Colonic mucosa (tissue), 4 donors: ENCODE measurements at regions not wholly inside any gene's neighbourhood (a gene's known extent, or its start where the extent isn't known, plus 50 kb on each side); places are given as distances from the start of the nearest gene placed in this dataset.

ENCODE experiments used
- DNase-seq: peaks from one replicate; pipeline ENCODE4 v3.0.0-alpha.2; 2020
- H3K27ac ChIP-seq: fragments of 200-600 bp; one replicate; pipeline ENCODE4 v1.8.0; 2021
- H3K27me3 ChIP-seq: fragments of 200-600 bp; one replicate; pipeline ENCODE4 v1.8.0; 2021
- H3K36me3 ChIP-seq: fragments of 200-600 bp; one replicate; pipeline ENCODE4 v1.8.0; 2021
- H3K4me1 ChIP-seq: fragments of 200-600 bp; one replicate; pipeline ENCODE4 v1.8.0; 2021; ENCODE audit warnings: mild to moderate bottlenecking
- H3K4me3 ChIP-seq: fragments of 200-600 bp; one replicate; pipeline ENCODE4 v1.8.0; 2021
- H3K9ac ChIP-seq, 2 donors: one replicate each; pipeline ENCODE4 v1.7.0; 2013; ENCODE audit warnings: control low read depth in 2 of 2, low read depth in 2 of 2, low read length in 2 of 2
- H3K9me3 ChIP-seq: fragments of 200-600 bp; one replicate; pipeline ENCODE4 v1.8.0; 2021
- intact Hi-C: fragments of 100-400 bp; cut with DNase I; formaldehyde crosslinking; loops from one replicate; pipeline ENCODE4 v1.14.1; 2022
- TF ChIP-seq, protein P1 (sequence below): fragments of 200-600 bp; IDR thresholded peaks from one replicate; pipeline ENCODE4 v1.8.0; 2022; ENCODE audit warnings: antibody characterized with exemption, mild to moderate bottlenecking
- donor health status: healthy.
- donor health status: DM: no; HTN: no; CAD: no.
- donor health status: DM: no; HTN: no; CAD: no.

DNA sequence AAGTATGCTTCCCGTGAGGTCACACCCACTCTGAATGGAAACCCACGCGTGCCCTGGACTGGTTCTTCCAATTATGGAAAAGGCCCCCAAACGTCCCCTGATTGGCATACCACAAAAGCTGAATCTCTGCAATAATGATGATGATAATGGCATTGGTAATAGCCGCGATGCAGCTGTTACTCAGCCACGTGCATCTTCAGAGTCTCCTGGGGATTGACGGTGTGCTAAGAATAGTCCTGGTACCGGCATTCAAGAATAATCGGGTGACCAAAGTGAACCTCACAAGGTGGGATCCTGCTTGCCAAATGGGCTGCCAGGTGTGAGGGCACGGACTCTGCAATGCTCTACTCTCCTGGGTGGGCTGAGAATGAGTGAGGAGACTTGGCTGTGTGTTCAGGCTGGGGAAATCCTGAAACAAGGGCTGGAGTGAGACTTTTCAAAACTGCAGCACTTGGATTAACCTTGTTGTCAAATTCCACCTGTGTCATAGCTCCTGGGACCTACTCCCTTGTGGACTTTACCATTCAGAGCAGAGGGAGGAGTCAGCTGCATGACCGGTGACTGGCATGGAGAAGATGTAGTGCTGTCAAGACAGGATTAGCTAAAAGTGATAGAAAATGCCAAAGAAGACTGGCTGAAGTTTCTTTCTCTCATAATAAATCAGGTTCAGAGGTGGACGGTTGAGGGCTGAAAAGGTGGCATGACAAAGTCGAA lies 615.4 kb downstream of the MID1IP1 start:
- intact Hi-C loops, result no loop called here
- H3K4me1 ChIP-seq, result no peaks in the 10 kb centered on the region
- H3K27me3 ChIP-seq, result no peaks in the 10 kb centered on the region
- no peak for DNase-seq
- TF ChIP-seq, protein P1, sequence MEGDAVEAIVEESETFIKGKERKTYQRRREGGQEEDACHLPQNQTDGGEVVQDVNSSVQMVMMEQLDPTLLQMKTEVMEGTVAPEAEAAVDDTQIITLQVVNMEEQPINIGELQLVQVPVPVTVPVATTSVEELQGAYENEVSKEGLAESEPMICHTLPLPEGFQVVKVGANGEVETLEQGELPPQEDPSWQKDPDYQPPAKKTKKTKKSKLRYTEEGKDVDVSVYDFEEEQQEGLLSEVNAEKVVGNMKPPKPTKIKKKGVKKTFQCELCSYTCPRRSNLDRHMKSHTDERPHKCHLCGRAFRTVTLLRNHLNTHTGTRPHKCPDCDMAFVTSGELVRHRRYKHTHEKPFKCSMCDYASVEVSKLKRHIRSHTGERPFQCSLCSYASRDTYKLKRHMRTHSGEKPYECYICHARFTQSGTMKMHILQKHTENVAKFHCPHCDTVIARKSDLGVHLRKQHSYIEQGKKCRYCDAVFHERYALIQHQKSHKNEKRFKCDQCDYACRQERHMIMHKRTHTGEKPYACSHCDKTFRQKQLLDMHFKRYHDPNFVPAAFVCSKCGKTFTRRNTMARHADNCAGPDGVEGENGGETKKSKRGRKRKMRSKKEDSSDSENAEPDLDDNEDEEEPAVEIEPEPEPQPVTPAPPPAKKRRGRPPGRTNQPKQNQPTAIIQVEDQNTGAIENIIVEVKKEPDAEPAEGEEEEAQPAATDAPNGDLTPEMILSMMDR, result no peak
- no peak overlapping the region for H3K27ac ChIP-seq
- no peaks in the 10 kb centered on the region for H3K36me3 ChIP-seq
- no peak overlapping the region for H3K9ac ChIP-seq
- no peaks in the 10 kb centered on the region for H3K9me3 ChIP-seq
- H3K4me3 ChIP-seq, result no peak overlapping the region

DNA sequence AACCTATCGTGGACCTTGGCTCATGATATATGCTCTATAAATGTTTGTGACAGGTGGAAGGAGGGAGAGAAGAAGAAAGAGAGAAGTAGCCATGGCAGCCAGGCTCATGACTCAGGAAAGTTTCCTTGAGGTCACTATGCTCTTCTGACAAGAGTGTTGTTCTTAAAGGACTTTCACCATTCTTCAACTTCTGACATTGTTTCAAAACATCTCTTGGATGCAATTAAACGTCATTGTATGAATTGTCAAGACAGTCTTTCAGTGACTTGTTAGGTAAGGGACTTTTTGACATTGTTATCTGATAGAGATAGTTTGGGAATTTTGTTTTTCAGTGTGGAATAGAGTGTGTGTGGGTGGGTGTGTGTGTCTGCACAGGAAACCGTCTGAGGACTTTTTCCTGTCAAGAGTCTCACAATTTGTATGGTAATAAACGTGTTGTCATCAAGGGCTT lies 617.0 kb downstream of the MID1IP1 start:
- no peak overlapping the region for H3K9ac ChIP-seq
- intact Hi-C loops, result no loop called here
- no peak for DNase-seq
- no peaks in the 10 kb centered on the region for H3K27me3 ChIP-seq
- TF ChIP-seq, protein P1, result no peak
- H3K4me3 ChIP-seq, result no peak overlapping the region
- no peaks in the 10 kb centered on the region for H3K9me3 ChIP-seq
- H3K36me3 ChIP-seq, result no peaks in the 10 kb centered on the region
- no peak overlapping the region for H3K27ac ChIP-seq
- H3K4me1 ChIP-seq, result no peaks in the 10 kb centered on the region

DNA sequence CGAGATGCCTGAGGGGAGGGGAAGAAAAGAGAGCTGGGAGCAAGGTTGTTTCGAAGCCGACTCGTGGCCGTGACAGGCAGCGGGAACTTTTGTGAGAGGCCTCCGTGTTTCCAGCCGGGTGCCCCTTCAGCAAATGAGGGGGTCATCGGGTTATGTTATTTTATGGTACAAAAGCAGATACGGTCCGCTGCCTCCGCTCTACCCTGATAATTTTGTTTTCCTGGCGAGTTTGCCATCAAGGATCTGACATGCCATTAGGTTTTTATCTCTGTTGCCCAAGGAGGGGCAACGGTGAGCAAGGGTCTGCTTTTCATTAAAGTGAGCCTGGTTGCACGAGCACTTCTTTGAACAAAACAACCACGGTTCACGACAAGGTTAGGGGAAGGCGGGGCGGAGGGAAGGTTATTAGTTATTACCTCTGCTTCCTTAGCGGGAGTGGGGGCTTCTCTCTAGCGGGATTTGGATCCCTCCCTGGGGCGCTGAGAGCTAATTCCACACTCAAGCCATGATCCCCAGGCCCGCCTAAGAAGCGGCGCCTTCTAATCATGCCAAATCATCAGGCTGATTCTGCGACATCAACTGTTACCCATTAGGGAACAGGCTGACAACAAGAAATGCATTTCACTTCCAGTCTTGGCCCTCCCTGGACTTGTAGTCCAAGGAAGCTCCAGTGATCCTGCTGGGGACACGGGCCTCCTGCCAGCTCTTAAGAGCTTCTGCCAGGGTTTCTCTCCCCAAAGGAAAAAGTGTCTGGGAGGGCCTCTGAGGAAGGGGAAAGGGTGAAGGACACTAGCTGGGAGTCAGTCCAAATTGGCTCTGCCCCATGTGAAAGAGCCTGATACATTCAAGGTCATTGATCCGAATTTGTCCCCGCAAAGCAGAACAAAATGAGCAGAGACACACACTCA lies 617.7 kb downstream of the MID1IP1 start:
- Histone ChIP-seq H3K9me3 (no peaks in the 10 kb centered on the region), H3K4me1 (no peaks in the 10 kb centered on the region), H3K27ac (no peak overlapping the region), H3K9ac (no peak overlapping the region), H3K4me3 (no peak overlapping the region), H3K36me3 (no peaks in the 10 kb centered on the region), H3K27me3 (no peaks in the 10 kb centered on the region)
- no peak for DNase-seq
- TF ChIP-seq, protein P1, result no peak
- intact Hi-C loops, result no loop called here

DNA sequence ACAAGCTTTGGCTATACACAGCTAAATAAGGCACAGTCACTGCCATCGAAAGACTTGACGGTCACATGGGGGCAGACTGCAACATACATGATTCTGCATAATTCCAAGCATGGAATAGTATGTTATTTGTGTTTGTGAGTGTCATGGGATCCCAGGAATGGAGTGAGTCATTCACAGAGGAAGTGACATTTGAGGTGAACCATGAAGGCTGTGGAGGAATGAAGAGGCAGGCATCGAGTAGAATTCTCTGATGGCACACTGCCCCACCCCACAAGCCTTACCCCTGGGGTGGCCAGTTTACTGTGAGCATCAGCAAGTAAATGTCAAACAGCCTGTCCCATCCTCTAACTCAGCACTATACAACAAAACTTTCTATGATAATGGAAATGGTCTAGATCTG lies 619.7 kb downstream of the MID1IP1 start:
- Histone ChIP-seq H3K27ac (no peak overlapping the region), H3K36me3 (no peaks in the 10 kb centered on the region), H3K4me1 (no peaks in the 10 kb centered on the region), H3K9me3 (no peaks in the 10 kb centered on the region), H3K27me3 (no peaks in the 10 kb centered on the region), H3K4me3 (no peak overlapping the region), H3K9ac (no peak overlapping the region)
- DNase-seq, result no peak
- TF ChIP-seq, protein P1, result no peak
- intact Hi-C loops, result no loop called here

DNA sequence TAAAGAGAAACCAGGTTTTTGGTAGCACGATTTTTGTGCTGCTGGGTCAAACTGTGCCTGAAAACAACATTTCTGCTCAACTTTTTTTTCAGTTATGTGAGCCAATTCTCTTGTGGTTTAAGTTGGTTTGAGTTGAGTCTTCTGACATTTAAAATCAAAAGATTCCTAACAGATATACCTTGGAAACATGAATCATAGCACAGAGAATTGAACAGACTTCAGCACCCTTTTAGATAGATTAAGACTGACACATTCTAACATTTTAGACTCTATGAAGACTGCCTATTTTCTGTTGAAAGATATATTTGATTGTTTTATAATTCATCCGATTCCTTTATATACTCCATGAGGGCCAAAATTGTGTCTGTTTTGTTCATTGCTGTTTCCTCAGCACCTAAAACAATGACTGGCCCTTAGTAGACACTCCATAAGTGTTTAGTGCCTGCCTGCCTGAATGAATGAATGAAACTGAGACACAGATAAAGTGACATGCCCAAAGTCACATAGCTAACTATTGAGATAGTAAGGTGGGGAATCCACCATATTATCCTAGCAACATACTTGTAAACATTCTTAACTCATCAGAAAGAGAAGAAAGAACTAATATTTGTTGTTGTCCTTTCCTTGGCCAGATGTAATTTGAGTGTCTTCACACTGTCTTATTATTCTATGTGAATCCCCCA lies 624.0 kb downstream of the MID1IP1 start:
- H3K9me3 ChIP-seq, result no peaks in the 10 kb centered on the region
- no peak for DNase-seq
- H3K27me3 ChIP-seq, result no peaks in the 10 kb centered on the region
- no peaks in the 10 kb centered on the region for H3K36me3 ChIP-seq
- TF ChIP-seq, protein P1, result no peak
- intact Hi-C loops, result no loop called here
- no peaks in the 10 kb centered on the region for H3K4me1 ChIP-seq
- no peak overlapping the region for H3K4me3 ChIP-seq
- no peak overlapping the region for H3K9ac ChIP-seq
- no peak overlapping the region for H3K27ac ChIP-seq
